Tibial artery (tissue), 4 donors: ENCODE measurements at regions not wholly inside any gene's neighbourhood (a gene's known extent, or its start where the extent isn't known, plus 50 kb on each side); places are given as distances from the start of the nearest gene placed in this dataset.

ENCODE experiments used
- DNase-seq, 2 donors: peaks; one replicate each; pipeline ENCODE4 v3.0.0-alpha.2; 2019
- H3K27ac ChIP-seq, 2 donors: fragments of 200-600 bp; sonication (generic) in 1 of 2; 1 replicate in 1 of 2; 2 replicates in 1 of 2; pipeline ENCODE4 v1.5.1; 2018 to 2019; ENCODE audit warnings: mild to moderate bottlenecking in 1 of 2
- H3K27me3 ChIP-seq, 2 donors: fragments of 200-600 bp; sonication (generic) in 1 of 2; one replicate each; pipeline versions ENCODE4 v1.5.1 to v1.6.0; 2016 to 2019
- H3K36me3 ChIP-seq, 3 donors: fragments of 200-600 bp; sonication (generic) in 2 of 3; one replicate each; pipeline ENCODE4 v1.5.1; 2016 to 2019; ENCODE audit warnings: mild to moderate bottlenecking in 2 of 3
- H3K4me1 ChIP-seq, 4 donors: fragments of 200-600 bp; sonication (generic) in 2 of 4; 1 replicate in 3 of 4; 2 replicates in 1 of 4; pipeline ENCODE4 v1.5.1; 2016 to 2019
- H3K4me3 ChIP-seq, 2 donors: fragments of 200-600 bp; sonication (generic) in 1 of 2; 1 replicate in 1 of 2; 2 replicates in 1 of 2; pipeline ENCODE4 v1.5.1; 2018 to 2019; ENCODE audit warnings: mild to moderate bottlenecking in 2 of 2
- H3K9me3 ChIP-seq, 3 donors: fragments of 200-600 bp; sonication (generic) in 1 of 3; one replicate each; pipeline ENCODE4 v1.5.1; 2016 to 2019
- CTCF ChIP-seq, 2 experiments: fragments of 200-600 bp in 1 of 2; fragments of 450-650 bp in 1 of 2; IDR thresholded peaks; one replicate each; pipeline ENCODE4 v1.5.1; 2017 to 2019; ENCODE audit warnings: antibody characterized with exemption in 2 of 2, mild to moderate bottlenecking in 1 of 2, moderate library complexity in 1 of 2
- intact Hi-C: fragments of 100-400 bp; cut with DNase I; formaldehyde crosslinking; loops from one replicate; pipeline ENCODE4 v1.15.0; 2023; ENCODE audit warnings: low total_unique reads

GRCh38 chr7:101720324-101720723 is 91.2 kb upstream of the MYL10 start:
- no peaks in the 10 kb centered on the region for H3K4me1 ChIP-seq
- no peak for DNase-seq

DNA sequence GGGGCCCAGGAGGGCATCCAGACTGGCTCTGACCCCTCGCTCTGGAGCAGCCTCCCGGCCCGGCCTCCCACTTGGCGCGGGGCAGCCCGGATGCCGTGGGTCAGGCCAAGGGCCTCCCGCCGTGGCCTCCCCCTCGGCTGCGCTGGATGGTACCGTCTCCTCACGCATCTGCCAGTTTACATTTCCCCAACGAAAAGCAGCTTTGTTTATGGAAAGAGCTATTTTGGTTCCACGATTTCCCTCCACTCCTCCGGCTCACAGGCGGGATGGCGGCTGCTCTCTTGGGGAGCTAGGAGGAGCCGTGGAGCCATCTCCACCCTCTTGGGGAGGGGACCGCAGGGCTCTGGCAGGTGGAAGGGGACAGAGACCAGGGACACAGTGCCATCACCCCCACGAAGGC is 93.2 kb upstream of the MYL10 start:
- H3K4me3 ChIP-seq = no peak overlapping the region
- DNase-seq = no peak
- no peaks in the 10 kb centered on the region for H3K36me3 ChIP-seq
- H3K9me3 ChIP-seq = no peaks in the 10 kb centered on the region
- no peaks in the 10 kb centered on the region for H3K4me1 ChIP-seq
- intact Hi-C loops = no loop called here
- no peak overlapping the region for H3K27ac ChIP-seq
- peaks cover 0 to 55% of the 10 kb centered on the region in 2 donors for H3K27me3 ChIP-seq
- TF ChIP-seq CTCF (IDR thresholded peaks at IDR 0.05) = no peak

More at GRCh38 chr7:101720324-101720723, 91.2 kb upstream of the MYL10 start:
- Histone ChIP-seq H3K27ac (no peak overlapping the region), H3K36me3 (no peaks in the 10 kb centered on the region), H3K27me3 (peaks cover 0 to 46% of the 10 kb centered on the region in 2 donors), H3K4me3 (no peak overlapping the region), H3K9me3 (no peaks in the 10 kb centered on the region)
- intact Hi-C loops = no loop called here
- no peak for TF ChIP-seq CTCF (IDR thresholded peaks at IDR 0.05)

DNA sequence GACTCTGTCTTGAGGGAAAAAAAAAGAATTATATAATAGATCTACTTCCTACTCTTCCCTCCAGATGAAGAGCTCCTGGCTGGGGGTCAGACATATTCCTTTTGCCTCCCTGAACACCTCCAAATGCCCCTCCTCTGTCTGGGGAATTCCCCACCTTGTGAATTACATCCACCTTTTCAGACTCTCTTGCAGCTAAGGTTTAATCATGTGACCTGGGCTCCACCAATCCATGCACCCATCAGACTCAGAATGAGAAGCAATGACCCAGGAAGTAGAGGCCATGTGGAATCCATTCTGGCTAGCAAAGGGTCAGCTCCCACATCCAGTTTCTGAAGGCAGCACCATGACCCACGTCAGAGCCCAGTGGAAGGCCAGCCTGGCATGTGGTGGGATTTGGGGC is 93.6 kb upstream of the CUX1 start:
- Histone ChIP-seq H3K9me3 (no peaks in the 10 kb centered on the region), H3K4me1 (no peaks in the 10 kb centered on the region), H3K27me3 (peaks cover 0 to 45% of the 10 kb centered on the region in 2 donors), H3K4me3 (no peak overlapping the region), H3K36me3 (no peaks in the 10 kb centered on the region), H3K27ac (no peak overlapping the region)
- intact Hi-C loops = no loop called here
- TF ChIP-seq CTCF (IDR thresholded peaks at IDR 0.05) = no peak
- no peak for DNase-seq

DNA sequence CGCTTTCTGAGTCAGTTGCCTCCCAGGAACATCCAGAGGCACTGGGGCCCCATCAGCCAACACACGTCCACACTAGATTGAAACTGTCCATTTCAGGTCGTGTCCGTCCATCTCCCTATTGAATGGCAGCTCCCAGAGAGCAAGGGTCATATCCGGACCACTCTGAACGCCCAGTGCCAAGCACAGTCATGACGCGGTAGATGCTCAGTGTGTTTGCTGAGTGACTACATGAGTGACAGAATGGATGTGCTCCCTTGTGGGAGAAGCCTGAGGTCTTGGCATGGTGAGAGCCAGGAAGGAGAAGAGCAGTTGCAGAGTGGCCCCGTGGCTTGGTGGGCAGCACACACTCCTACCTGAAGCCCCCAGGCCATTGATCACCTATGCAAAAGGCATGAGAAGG is 92.5 kb upstream of the CUX1 start:
- no peak for DNase-seq
- no peak for TF ChIP-seq CTCF (IDR thresholded peaks at IDR 0.05)
- no peaks in the 10 kb centered on the region for H3K36me3 ChIP-seq
- peaks cover 0 to 44% of the 10 kb centered on the region in 2 donors for H3K27me3 ChIP-seq
- intact Hi-C loops = no loop called here
- H3K9me3 ChIP-seq = no peaks in the 10 kb centered on the region
- no peaks in the 10 kb centered on the region for H3K4me1 ChIP-seq
- no peak overlapping the region for H3K4me3 ChIP-seq
- H3K27ac ChIP-seq = no peak overlapping the region

DNA sequence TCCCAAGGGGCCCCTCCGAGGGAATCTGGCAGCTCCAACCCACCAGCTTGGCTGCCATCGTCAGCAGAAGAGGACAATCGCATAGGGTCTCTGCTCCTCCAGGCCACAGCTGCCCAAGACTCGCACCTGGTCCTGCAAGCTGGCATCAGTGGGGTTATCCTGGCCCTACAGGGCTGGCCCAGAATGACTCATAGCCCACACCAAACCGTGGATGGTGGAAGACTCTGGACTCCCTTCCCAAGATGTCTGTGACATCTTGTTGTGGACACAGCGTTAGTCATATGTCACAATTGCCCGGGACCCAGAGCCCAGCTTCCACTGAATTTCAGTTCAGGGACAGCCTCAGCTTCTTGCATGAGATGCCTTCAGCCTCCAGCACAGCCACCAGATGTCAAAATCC is 91.5 kb upstream of the CUX1 start:
- Histone ChIP-seq H3K36me3 (no peaks in the 10 kb centered on the region), H3K9me3 (no peaks in the 10 kb centered on the region), H3K4me3 (no peak overlapping the region), H3K27me3 (peaks cover 0 to 40% of the 10 kb centered on the region in 2 donors), H3K27ac (no peak overlapping the region), H3K4me1 (no peaks in the 10 kb centered on the region)
- intact Hi-C loops = no loop called here
- DNase-seq = no peak
- no peak for TF ChIP-seq CTCF (IDR thresholded peaks at IDR 0.05)

DNA sequence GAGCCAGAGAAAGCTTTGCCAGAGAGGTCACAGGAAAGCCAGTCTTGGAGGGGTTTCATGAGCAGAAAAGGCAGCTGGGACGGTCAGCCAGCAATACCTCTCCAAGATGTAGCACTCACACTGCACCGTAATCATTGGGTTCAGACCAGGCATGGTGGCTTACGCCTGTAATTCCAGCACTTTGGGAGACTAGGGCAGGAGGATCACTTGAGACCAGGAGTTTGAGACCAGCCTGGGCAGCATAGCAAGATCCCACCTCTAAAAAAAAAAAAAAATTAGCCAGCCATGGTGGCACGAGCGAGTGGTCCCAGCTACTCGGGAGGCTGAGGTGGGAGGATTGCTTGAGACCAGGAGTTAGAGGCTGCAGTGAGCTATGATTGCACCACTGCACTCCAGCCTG is 90.2 kb upstream of the CUX1 start:
- DNase-seq = no peak
- no peak for TF ChIP-seq CTCF (IDR thresholded peaks at IDR 0.05)

More for the DNA sequence above, 90.2 kb upstream of the CUX1 start:
- intact Hi-C loops = no loop called here
- H3K4me1 ChIP-seq = no peaks in the 10 kb centered on the region
- no peaks in the 10 kb centered on the region for H3K36me3 ChIP-seq
- H3K9me3 ChIP-seq = no peaks in the 10 kb centered on the region
- no peak overlapping the region for H3K4me3 ChIP-seq
- H3K27me3 ChIP-seq = peaks cover 0 to 27% of the 10 kb centered on the region in 2 donors
- no peak overlapping the region for H3K27ac ChIP-seq
